HG03108 (cell line): ENCODE measurements at regions not wholly inside any gene's neighbourhood (a gene's known extent, or its start where the extent isn't known, plus 50 kb on each side); places are given as distances from the start of the nearest gene placed in this dataset.
"Not testable (repeated sequence)": the region's sequence is repeated elsewhere in the genome, so short reads cannot be mapped to it uniquely, and the experiment has no call there.

ENCODE experiments used
- ATAC-seq: cut with Tn5 transposase; IDR thresholded peaks from one replicate; pipeline ENCODE4 v1.9.1; 2021; ENCODE audit warnings: moderate library complexity; ENCODE audit not compliant: unreplicated experiment

GRCh38 chr10:15921423-15921945 is 61.2 kb upstream of the MINDY3 start:
- ATAC-seq: not testable (repeated sequence)

GRCh38 chr10:15931376-15931775 is 71.1 kb upstream of the MINDY3 start:
- no peak for ATAC-seq

- not testable (repeated sequence) for ATAC-seq
These were observed 79.2 kb upstream of the MINDY3 start for GRCh38 chr10:15939543-15939942.

GRCh38 chr10:15943426-15943825 is 83.1 kb upstream of the MINDY3 start:
- ATAC-seq: no peak

GRCh38 chr10:15954188-15954587 is 93.9 kb upstream of the MINDY3 start:
- no peak for ATAC-seq

GRCh38 chr10:15960277-15960676 is 100.0 kb upstream of the MINDY3 start:
- ATAC-seq: no peak

- ATAC-seq: not testable (repeated sequence)
These were observed 112.4 kb upstream of the MINDY3 start for GRCh38 chr10:15972736-15973135.

GRCh38 chr10:15985690-15986089 is 125.4 kb upstream of the MINDY3 start:
- ATAC-seq: no peak

- no peak for ATAC-seq
These were observed 130.3 kb upstream of the MINDY3 start for GRCh38 chr10:15990535-15991129.

GRCh38 chr10:15997313-15997712 is 137.0 kb upstream of the MINDY3 start:
- no peak for ATAC-seq

- ATAC-seq: no peak
These were observed 141.3 kb upstream of the MINDY3 start for GRCh38 chr10:16001581-16001980.

GRCh38 chr10:16009785-16010184 is 149.5 kb upstream of the MINDY3 start:
- ATAC-seq: no peak

GRCh38 chr10:16011548-16011947 is 151.2 kb upstream of the MINDY3 start:
- no peak for ATAC-seq

GRCh38 chr10:16014469-16014868 is 154.2 kb upstream of the MINDY3 start:
- ATAC-seq: no peak

- no peak for ATAC-seq
These were observed 156.4 kb upstream of the MINDY3 start for GRCh38 chr10:16016688-16017087.

GRCh38 chr10:16020836-16021235 is 160.5 kb upstream of the MINDY3 start:
- ATAC-seq: no peak

GRCh38 chr10:16026832-16027231 is 166.5 kb upstream of the MINDY3 start:
- ATAC-seq: not testable (repeated sequence)

- no peak for ATAC-seq
These were observed 170.3 kb upstream of the MINDY3 start for GRCh38 chr10:16030562-16030961.

GRCh38 chr10:16049050-16049449 is 188.7 kb upstream of the MINDY3 start:
- no peak for ATAC-seq

GRCh38 chr10:16049782-16050181 is 189.5 kb upstream of the MINDY3 start:
- ATAC-seq: no peak

- ATAC-seq: no peak
These were observed 203.0 kb upstream of the MINDY3 start for GRCh38 chr10:16063350-16063749.

- not testable (repeated sequence) for ATAC-seq
These were observed 223.2 kb upstream of the MINDY3 start for GRCh38 chr10:16083551-16083950.

- ATAC-seq: no peak
These were observed 244.8 kb upstream of the MINDY3 start for GRCh38 chr10:16105082-16105481.
